A549 (cell line): ENCODE measurements at regions not wholly inside any gene's neighbourhood (a gene's known extent, or its start where the extent isn't known, plus 50 kb on each side); places are given as distances from the start of the nearest gene placed in this dataset.

Experiments
- EP300 ChIP-seq, 2 experiments: fragments of >200 bp; sonication (Bioruptor Twin); formaldehyde crosslinking; IDR thresholded peaks; 2 replicates in 1 of 2; 3 replicates in 1 of 2; pipeline ENCODE4 v1.6.1; 2016 to 2017
- MAZ ChIP-seq: fragments of 150-350 bp; IDR thresholded peaks from 2 replicates; pipeline ENCODE4 v1.6.1; 2014; ENCODE audit warnings: antibody characterized with exemption, low read depth, low read length, borderline replicate concordance
- RNF2 ChIP-seq: fragments of 200-600 bp; sonication (generic); IDR thresholded peaks from 2 replicates; pipeline ENCODE4 v1.6.1; 2016; ENCODE audit warnings: low read depth, mild to moderate bottlenecking, antibody characterized with exemption, moderate library complexity, borderline replicate concordance
- TF ChIP-seq, protein P1 (sequence below): fragments of >200 bp; sonication (Bioruptor Twin); formaldehyde crosslinking; IDR thresholded peaks from 3 replicates; pipeline ENCODE4 v1.6.1; 2016
- TF ChIP-seq, protein P2 (sequence below): fragments of >200 bp; sonication (Bioruptor Twin); formaldehyde crosslinking; IDR thresholded peaks from 3 replicates; pipeline ENCODE4 v1.5.1; 2016

DNA sequence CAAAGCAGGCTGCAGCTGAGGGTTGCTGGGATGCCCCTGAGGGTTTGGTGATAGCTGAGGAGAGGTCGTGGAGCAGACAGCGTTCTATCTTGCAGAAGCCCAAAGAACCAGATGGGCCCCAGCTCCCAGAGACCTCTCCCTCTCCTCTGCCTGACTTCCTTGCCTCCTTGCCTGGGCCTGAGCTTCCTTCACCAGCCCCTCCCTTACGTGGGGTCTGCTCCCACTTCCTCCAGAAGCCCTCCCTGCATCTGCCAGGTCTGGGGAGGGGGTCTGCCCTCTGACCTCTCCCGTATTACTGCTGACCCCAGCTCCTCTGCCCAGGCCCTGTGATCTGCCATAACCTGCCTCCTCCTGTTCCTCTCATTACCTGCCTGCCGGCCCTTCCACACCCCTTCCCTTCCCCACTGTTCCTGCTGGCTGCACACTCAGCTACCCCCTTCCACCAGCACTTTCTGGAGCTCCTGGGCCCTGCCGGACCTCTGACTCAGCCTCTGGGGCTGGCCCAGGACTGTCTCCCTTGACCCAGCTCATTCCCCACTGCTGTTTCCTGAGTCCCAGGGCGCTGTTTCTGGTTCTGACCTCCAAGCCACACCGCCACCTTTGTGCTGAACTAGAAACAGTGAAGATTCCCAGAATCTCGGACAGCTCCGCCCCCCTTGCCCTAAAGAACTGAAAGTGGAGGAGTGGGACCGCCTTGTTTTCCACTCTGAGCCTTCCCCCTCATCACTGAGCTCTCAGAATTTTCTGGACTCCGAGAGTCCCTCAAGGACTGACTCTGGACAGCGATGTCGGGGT lies 237.7 kb upstream of the C1orf174 start:
- TF ChIP-seq EP300 (IDR thresholded peaks at IDR 0.05) (no peak), MAZ (no peak), RNF2 (no peak)
- TF ChIP-seq, protein P1, sequence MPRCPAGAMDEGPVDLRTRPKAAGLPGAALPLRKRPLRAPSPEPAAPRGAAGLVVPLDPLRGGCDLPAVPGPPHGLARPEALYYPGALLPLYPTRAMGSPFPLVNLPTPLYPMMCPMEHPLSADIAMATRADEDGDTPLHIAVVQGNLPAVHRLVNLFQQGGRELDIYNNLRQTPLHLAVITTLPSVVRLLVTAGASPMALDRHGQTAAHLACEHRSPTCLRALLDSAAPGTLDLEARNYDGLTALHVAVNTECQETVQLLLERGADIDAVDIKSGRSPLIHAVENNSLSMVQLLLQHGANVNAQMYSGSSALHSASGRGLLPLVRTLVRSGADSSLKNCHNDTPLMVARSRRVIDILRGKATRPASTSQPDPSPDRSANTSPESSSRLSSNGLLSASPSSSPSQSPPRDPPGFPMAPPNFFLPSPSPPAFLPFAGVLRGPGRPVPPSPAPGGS = no peak
- TF ChIP-seq, protein P2, sequence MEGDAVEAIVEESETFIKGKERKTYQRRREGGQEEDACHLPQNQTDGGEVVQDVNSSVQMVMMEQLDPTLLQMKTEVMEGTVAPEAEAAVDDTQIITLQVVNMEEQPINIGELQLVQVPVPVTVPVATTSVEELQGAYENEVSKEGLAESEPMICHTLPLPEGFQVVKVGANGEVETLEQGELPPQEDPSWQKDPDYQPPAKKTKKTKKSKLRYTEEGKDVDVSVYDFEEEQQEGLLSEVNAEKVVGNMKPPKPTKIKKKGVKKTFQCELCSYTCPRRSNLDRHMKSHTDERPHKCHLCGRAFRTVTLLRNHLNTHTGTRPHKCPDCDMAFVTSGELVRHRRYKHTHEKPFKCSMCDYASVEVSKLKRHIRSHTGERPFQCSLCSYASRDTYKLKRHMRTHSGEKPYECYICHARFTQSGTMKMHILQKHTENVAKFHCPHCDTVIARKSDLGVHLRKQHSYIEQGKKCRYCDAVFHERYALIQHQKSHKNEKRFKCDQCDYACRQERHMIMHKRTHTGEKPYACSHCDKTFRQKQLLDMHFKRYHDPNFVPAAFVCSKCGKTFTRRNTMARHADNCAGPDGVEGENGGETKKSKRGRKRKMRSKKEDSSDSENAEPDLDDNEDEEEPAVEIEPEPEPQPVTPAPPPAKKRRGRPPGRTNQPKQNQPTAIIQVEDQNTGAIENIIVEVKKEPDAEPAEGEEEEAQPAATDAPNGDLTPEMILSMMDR = no peak
